ENCODE measurements at regions not wholly inside any gene's neighbourhood (a gene's known extent, or its start where the extent isn't known, plus 50 kb on each side); places are given as distances from the start of the nearest gene placed in this dataset.

- no peak for DNase-seq (ENCODE audit: low read depth, low spot score)
- Histone ChIP-seq H2AFZ (ENCODE audit: control insufficient read depth, low read length) (no peak overlapping the region), H3K9me1 (ENCODE audit: control insufficient read depth, extremely low read depth, insufficient read depth, low read length) (no peaks in the 10 kb centered on the region), H3K79me2 (ENCODE audit: control insufficient read depth, insufficient read depth, low read length) (no peaks in the 10 kb centered on the region), H3K27me3 (ENCODE audit: control insufficient read depth, extremely low read depth, insufficient read depth, low read length) (no peaks in the 10 kb centered on the region), H3K9ac (ENCODE audit: control insufficient read depth, extremely low read depth, insufficient read depth, low read length) (no peak overlapping the region), H3K9me3 (ENCODE audit: control insufficient read depth, low read depth, low read length) (no peaks in the 10 kb centered on the region), H4K20me1 (ENCODE audit: control insufficient read depth, extremely low read depth, insufficient read depth, low read length) (no peaks in the 10 kb centered on the region), H3K27ac (ENCODE audit: control insufficient read depth, insufficient read depth, low read length) (no peak overlapping the region), H3K4me2 (ENCODE audit: control insufficient read depth, extremely low read depth, insufficient read depth, low read depth, low read length) (no peak overlapping the region), H3K36me3 (ENCODE audit: control insufficient read depth in 2 of 2, extremely low read depth in 1 of 2, insufficient read depth in 2 of 2, low read length in 2 of 2) (no peaks in the 10 kb centered on the region), H3K4me1 (ENCODE audit: control insufficient read depth, extremely low read depth, insufficient read depth, low read length) (no peaks in the 10 kb centered on the region), H3K4me3 (ENCODE audit: control insufficient read depth in 2 of 3, extremely low read depth in 1 of 3, insufficient read depth in 2 of 3, low read depth in 1 of 3, low read length in 3 of 3) (no peak overlapping the region)
- no peak for FAIRE-seq
- TF ChIP-seq EZH2 (IDR thresholded peaks at IDR 0.05; ENCODE audit: low read length): no peak
- dilution Hi-C loops (cut with MboI; ENCODE audit: extremely low pct_ligation_motif_present, low sequenced_read_pairs): no loop called here
These were observed 152.4 kb upstream of the FAR2 start for GRCh38 chr12:28996688-28997087.

DNA sequence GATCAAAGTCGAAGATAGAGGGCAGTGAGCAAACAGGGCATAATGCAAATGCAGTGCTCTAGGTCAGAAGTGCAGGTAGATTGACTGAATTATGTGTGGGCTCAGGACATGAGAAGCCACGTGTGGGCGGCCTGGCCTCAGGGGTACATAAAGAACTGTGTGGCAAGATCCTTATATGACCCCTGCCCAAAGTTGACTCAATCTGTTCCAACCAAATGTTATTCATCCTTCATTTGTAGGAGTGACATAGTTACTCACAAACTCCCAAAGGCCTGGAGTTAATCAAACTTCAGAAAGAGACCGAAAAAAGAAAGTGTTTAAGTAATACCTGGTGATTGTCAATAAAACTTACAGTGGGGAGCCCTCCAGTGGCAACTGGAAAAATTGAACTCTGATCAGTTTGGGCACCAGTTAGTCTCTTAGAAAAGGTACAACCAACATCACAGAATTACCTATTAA lies 150.4 kb upstream of the FAR2 start:
- no peaks in the 10 kb centered on the region for H3K4me1 ChIP-seq (ENCODE audit: control insufficient read depth, extremely low read depth, insufficient read depth, low read length)
- dilution Hi-C loops (cut with MboI; ENCODE audit: extremely low pct_ligation_motif_present, low sequenced_read_pairs): no loop called here
- no peak overlapping the region for H3K4me3 ChIP-seq (ENCODE audit: control insufficient read depth in 2 of 3, extremely low read depth in 1 of 3, insufficient read depth in 2 of 3, low read depth in 1 of 3, low read length in 3 of 3)
- no peaks in the 10 kb centered on the region for H4K20me1 ChIP-seq (ENCODE audit: control insufficient read depth, extremely low read depth, insufficient read depth, low read length)
- FAIRE-seq (peak; percentile 65), DNase-seq (ENCODE audit: low read depth, low spot score) (no peak)
- no peak overlapping the region for H2AFZ ChIP-seq (ENCODE audit: control insufficient read depth, low read length)
- TF ChIP-seq, protein P1, sequence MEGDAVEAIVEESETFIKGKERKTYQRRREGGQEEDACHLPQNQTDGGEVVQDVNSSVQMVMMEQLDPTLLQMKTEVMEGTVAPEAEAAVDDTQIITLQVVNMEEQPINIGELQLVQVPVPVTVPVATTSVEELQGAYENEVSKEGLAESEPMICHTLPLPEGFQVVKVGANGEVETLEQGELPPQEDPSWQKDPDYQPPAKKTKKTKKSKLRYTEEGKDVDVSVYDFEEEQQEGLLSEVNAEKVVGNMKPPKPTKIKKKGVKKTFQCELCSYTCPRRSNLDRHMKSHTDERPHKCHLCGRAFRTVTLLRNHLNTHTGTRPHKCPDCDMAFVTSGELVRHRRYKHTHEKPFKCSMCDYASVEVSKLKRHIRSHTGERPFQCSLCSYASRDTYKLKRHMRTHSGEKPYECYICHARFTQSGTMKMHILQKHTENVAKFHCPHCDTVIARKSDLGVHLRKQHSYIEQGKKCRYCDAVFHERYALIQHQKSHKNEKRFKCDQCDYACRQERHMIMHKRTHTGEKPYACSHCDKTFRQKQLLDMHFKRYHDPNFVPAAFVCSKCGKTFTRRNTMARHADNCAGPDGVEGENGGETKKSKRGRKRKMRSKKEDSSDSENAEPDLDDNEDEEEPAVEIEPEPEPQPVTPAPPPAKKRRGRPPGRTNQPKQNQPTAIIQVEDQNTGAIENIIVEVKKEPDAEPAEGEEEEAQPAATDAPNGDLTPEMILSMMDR (optimal IDR thresholded peaks at IDR 0.05 in 1 of 3, IDR thresholded peaks at IDR 0.05 in 1 of 3, conservative IDR thresholded peaks at IDR 0.05 in 1 of 3; ENCODE audit: extremely low read depth in 1 of 3, insufficient read depth in 2 of 3, low read length in 3 of 3): peak; percentile 36 to 61 (median 52)
- no peak for TF ChIP-seq EZH2 (IDR thresholded peaks at IDR 0.05; ENCODE audit: low read length)
- H3K9me1 ChIP-seq (ENCODE audit: control insufficient read depth, extremely low read depth, insufficient read depth, low read length): no peaks in the 10 kb centered on the region
- no peak overlapping the region for H3K27ac ChIP-seq (ENCODE audit: control insufficient read depth, insufficient read depth, low read length)
- H3K4me2 ChIP-seq (ENCODE audit: control insufficient read depth, extremely low read depth, insufficient read depth, low read depth, low read length): no peak overlapping the region
- no peaks in the 10 kb centered on the region for H3K79me2 ChIP-seq (ENCODE audit: control insufficient read depth, insufficient read depth, low read length)
- no peaks in the 10 kb centered on the region for H3K9me3 ChIP-seq (ENCODE audit: control insufficient read depth, low read depth, low read length)
- no peaks in the 10 kb centered on the region for H3K27me3 ChIP-seq (ENCODE audit: control insufficient read depth, extremely low read depth, insufficient read depth, low read length)
- no peak overlapping the region for H3K9ac ChIP-seq (ENCODE audit: control insufficient read depth, extremely low read depth, insufficient read depth, low read length)
- H3K36me3 ChIP-seq (ENCODE audit: control insufficient read depth in 2 of 2, extremely low read depth in 1 of 2, insufficient read depth in 2 of 2, low read length in 2 of 2): no peaks in the 10 kb centered on the region

Measured in keratinocyte (primary cell).